A549 (cell line): ENCODE measurements at regions not wholly inside any gene's neighbourhood (a gene's known extent, or its start where the extent isn't known, plus 50 kb on each side); places are given as distances from the start of the nearest gene placed in this dataset.

Experiments used
- CBX2 ChIP-seq: fragments of 200-600 bp; sonication (generic); IDR thresholded peaks from 2 replicates; pipeline ENCODE4 v1.6.1; 2016; ENCODE audit warnings: low read depth, mild to moderate bottlenecking, borderline replicate concordance
- CEBPB ChIP-seq, 2 experiments: fragments of >200 bp in 1 of 2; sonication (Bioruptor Twin) in 1 of 2; formaldehyde crosslinking in 1 of 2; IDR thresholded peaks; 2 replicates each; pipeline ENCODE4 v1.6.1; 2012 to 2016
- CTCF ChIP-seq: fragments of >200 bp; sonication (Bioruptor Twin); formaldehyde crosslinking; IDR thresholded peaks from 3 replicates; pipeline ENCODE4 v1.5.1; 2016
- ELK1 ChIP-seq: fragments of 150-350 bp; IDR thresholded peaks from 2 replicates; pipeline ENCODE4 v1.6.1; 2014; ENCODE audit warnings: low read depth, mild to moderate bottlenecking, low read length
- EP300 ChIP-seq, 2 experiments: fragments of >200 bp; sonication (Bioruptor Twin); formaldehyde crosslinking; IDR thresholded peaks; 2 replicates in 1 of 2; 3 replicates in 1 of 2; pipeline ENCODE4 v1.6.1; 2016 to 2017
- JUNB ChIP-seq: fragments of >200 bp; sonication (Bioruptor Twin); formaldehyde crosslinking; IDR thresholded peaks from 2 replicates; pipeline ENCODE4 v1.6.1; 2016
- POLR2A ChIP-seq: IDR thresholded peaks from 2 replicates; pipeline ENCODE4 v1.6.1; 2012; ENCODE audit warnings: mild to moderate bottlenecking, low read length
- RAD21 ChIP-seq, 2 experiments: fragments of >200 bp in 1 of 2; sonication (Bioruptor Twin) in 1 of 2; formaldehyde crosslinking in 1 of 2; IDR thresholded peaks in 1 of 2; conservative IDR thresholded peaks in 1 of 2; 2 replicates in 1 of 2; 3 replicates in 1 of 2; pipeline ENCODE4 v1.6.1; 2012 to 2018; ENCODE audit warnings: inconsistent platforms in 1 of 2

GRCh38 chr5:174352681-174353080 lies 307.2 kb downstream of the NSG2 start:
- no peak for TF ChIP-seq CTCF
- no peak for TF ChIP-seq POLR2A
- TF ChIP-seq EP300 (IDR thresholded peaks at IDR 0.05): no peak
- no peak for TF ChIP-seq ELK1
- no peak for TF ChIP-seq RAD21 (conservative IDR thresholded peaks at IDR 0.05 in 1 of 2, IDR thresholded peaks at IDR 0.05 in 1 of 2)
- TF ChIP-seq JUNB: no peak
- TF ChIP-seq CEBPB (IDR thresholded peaks at IDR 0.05): no peak
- no peak for TF ChIP-seq CBX2
